Right lobe of liver (tissue), 4 donors: ENCODE measurements at regions not wholly inside any gene's neighbourhood (a gene's known extent, or its start where the extent isn't known, plus 50 kb on each side); places are given as distances from the start of the nearest gene placed in this dataset.

Experiments
- POLR2A ChIP-seq: fragments of 450-650 bp; IDR thresholded peaks from one replicate; pipeline ENCODE4 v1.6.1; 2017; ENCODE audit warnings: antibody characterized with exemption, mild to moderate bottlenecking
- TF ChIP-seq, protein P1 (sequence below), 4 donors: fragments of 200-600 bp in 3 of 4; fragments of 450-650 bp in 1 of 4; IDR thresholded peaks; one replicate each; pipeline versions ENCODE4 v1.5.1 to v1.8.0; 2016 to 2022; ENCODE audit warnings: antibody characterized with exemption in 4 of 4, mild to moderate bottlenecking in 2 of 4
- donor health status: DM: no; HTN: no; CAD: no.
- donor health status: DM: no; HTN: no; CAD: no.
- donor health status: DM: no; HTN: yes; CAD: no.

DNA sequence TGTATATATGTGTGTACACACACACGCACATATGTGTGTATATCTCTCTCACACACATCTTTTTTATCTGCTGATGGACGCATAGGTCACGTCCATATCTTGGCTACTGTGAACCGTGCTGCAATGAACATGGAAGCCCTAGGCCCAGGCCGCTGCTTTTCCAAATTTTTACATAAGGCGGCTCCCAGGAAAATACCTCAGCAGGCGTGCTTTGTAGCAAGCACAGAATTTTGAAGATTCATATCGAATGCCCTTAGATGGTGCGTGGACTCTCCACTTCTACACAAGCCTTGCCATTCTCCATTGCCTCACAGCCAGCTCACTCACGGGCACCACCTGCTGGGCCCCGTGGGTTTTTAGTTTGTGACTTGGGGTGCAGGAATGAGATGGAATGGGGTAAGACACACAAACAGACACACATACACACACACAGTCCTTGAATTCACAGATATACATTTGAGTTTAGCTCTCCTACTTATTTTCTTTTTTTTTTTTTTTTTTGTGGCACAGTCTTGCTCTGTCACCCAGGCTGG is 57.9 kb upstream of the RNF32 start:
- TF ChIP-seq, protein P1, sequence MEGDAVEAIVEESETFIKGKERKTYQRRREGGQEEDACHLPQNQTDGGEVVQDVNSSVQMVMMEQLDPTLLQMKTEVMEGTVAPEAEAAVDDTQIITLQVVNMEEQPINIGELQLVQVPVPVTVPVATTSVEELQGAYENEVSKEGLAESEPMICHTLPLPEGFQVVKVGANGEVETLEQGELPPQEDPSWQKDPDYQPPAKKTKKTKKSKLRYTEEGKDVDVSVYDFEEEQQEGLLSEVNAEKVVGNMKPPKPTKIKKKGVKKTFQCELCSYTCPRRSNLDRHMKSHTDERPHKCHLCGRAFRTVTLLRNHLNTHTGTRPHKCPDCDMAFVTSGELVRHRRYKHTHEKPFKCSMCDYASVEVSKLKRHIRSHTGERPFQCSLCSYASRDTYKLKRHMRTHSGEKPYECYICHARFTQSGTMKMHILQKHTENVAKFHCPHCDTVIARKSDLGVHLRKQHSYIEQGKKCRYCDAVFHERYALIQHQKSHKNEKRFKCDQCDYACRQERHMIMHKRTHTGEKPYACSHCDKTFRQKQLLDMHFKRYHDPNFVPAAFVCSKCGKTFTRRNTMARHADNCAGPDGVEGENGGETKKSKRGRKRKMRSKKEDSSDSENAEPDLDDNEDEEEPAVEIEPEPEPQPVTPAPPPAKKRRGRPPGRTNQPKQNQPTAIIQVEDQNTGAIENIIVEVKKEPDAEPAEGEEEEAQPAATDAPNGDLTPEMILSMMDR (IDR thresholded peaks at IDR 0.05), result no peak
- TF ChIP-seq POLR2A, result no peak
